ENCODE measurements at regions not wholly inside any gene's neighbourhood (a gene's known extent, or its start where the extent isn't known, plus 50 kb on each side); places are given as distances from the start of the nearest gene placed in this dataset.

DNA sequence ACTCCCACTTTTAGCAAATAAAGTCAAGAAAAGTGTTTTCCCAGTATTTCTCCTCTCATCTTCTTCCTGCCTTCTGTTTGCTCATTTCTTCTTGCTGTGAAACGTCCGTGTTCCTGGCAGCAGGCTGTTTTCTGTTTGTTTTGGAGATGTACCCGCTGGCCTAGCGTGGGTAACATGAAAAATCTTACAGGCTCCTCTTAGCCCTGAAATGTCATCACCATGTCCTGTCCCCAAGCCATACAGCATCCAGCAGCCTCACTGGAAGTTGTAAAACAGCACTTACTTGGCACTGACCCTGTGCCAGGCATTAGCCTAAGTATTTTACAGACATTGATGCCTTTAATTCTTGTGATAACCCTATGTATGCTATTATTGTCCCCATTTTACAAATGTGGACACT, 371.1 kb downstream of the FOXA2 start:
- TF ChIP-seq POLR2A (IDR thresholded peaks at IDR 0.05; ENCODE audit: low read length) = no peak
- no peak for TF ChIP-seq GATA1 (IDR thresholded peaks at IDR 0.05; ENCODE audit: low read depth, low read length)

All from erythroblast (primary cell).